ENCODE measurements at regions not wholly inside any gene's neighbourhood (a gene's known extent, or its start where the extent isn't known, plus 50 kb on each side); places are given as distances from the start of the nearest gene placed in this dataset.

GRCh38 chr7:123401295-123401694 is 133.1 kb downstream of the IQUB start:
- no peaks in the 10 kb centered on the region for H3F3A ChIP-seq (ENCODE audit: low read length, unreplicated experiment)
- H3K4me2 ChIP-seq (ENCODE audit: low read length), result no peak overlapping the region
- H3K9ac ChIP-seq (ENCODE audit: low read length), result no peak overlapping the region
- BruUV-seq (replicated peaks), result no TSS peak
- ChIA-PET POLR2A (ENCODE audit: unreplicated experiment) (no interaction called here), CTCF (no interaction called here)
- no peaks in the 10 kb centered on the region for H3K9me3 ChIP-seq (ENCODE audit: low read length)
- DNase-seq (peak; percentile 15), ATAC-seq (no peak)
- H3K9me2 ChIP-seq (replicated peaks; ENCODE audit: low read length), result no peaks in the 10 kb centered on the region
- no peak overlapping the region for H3K27ac ChIP-seq (ENCODE audit: low read length)
- H3K4me3 ChIP-seq (ENCODE audit: low read length), result no peak overlapping the region
- no peaks in the 10 kb centered on the region for H3K27me3 ChIP-seq (ENCODE audit: low read length)
- H2AFZ ChIP-seq (ENCODE audit: low read length), result no peak overlapping the region
- intact Hi-C loops (cut with micrococcal nuclease), result no loop called here
- H3K36me3 ChIP-seq (ENCODE audit: low read depth, low read length), result no peaks in the 10 kb centered on the region
- no peaks in the 10 kb centered on the region for H3K79me2 ChIP-seq (ENCODE audit: low read length)
- no peaks in the 10 kb centered on the region for H4K20me1 ChIP-seq (ENCODE audit: low read length)
- TF ChIP-seq, protein P1, sequence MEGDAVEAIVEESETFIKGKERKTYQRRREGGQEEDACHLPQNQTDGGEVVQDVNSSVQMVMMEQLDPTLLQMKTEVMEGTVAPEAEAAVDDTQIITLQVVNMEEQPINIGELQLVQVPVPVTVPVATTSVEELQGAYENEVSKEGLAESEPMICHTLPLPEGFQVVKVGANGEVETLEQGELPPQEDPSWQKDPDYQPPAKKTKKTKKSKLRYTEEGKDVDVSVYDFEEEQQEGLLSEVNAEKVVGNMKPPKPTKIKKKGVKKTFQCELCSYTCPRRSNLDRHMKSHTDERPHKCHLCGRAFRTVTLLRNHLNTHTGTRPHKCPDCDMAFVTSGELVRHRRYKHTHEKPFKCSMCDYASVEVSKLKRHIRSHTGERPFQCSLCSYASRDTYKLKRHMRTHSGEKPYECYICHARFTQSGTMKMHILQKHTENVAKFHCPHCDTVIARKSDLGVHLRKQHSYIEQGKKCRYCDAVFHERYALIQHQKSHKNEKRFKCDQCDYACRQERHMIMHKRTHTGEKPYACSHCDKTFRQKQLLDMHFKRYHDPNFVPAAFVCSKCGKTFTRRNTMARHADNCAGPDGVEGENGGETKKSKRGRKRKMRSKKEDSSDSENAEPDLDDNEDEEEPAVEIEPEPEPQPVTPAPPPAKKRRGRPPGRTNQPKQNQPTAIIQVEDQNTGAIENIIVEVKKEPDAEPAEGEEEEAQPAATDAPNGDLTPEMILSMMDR (conservative IDR thresholded peaks at IDR 0.05; ENCODE audit: low read depth, low read length), result no peak
- no peak for TF ChIP-seq EZH2phosphoT487 (IDR thresholded peaks at IDR 0.05; ENCODE audit: borderline replicate concordance, low read length)
- TF ChIP-seq EZH2 (IDR thresholded peaks at IDR 0.05; ENCODE audit: low read length, unreplicated experiment), result no peak
- H3K4me1 ChIP-seq (ENCODE audit: insufficient read depth, low read length), result no peaks in the 10 kb centered on the region

GRCh38 chr7:123400196-123400595 is 134.2 kb downstream of the IQUB start:
- no TSS peak for BruUV-seq (replicated peaks)
- H2AFZ ChIP-seq (ENCODE audit: low read length), result no peak overlapping the region

GRCh38 chr7:123398921-123399320 is 135.5 kb downstream of the IQUB start:
- ATAC-seq, result no peak

More at GRCh38 chr7:123400196-123400595, 134.2 kb downstream of the IQUB start:
- Histone ChIP-seq H3K79me2 (ENCODE audit: low read length) (no peaks in the 10 kb centered on the region), H3F3A (ENCODE audit: low read length, unreplicated experiment) (no peaks in the 10 kb centered on the region), H3K27ac (ENCODE audit: low read length) (no peak overlapping the region), H3K9me2 (replicated peaks; ENCODE audit: low read length) (no peaks in the 10 kb centered on the region), H3K27me3 (ENCODE audit: low read length) (no peaks in the 10 kb centered on the region), H3K36me3 (ENCODE audit: low read depth, low read length) (no peaks in the 10 kb centered on the region), H3K4me1 (ENCODE audit: insufficient read depth, low read length) (no peaks in the 10 kb centered on the region), H3K4me2 (ENCODE audit: low read length) (no peak overlapping the region), H4K20me1 (ENCODE audit: low read length) (no peaks in the 10 kb centered on the region), H3K4me3 (ENCODE audit: low read length) (no peak overlapping the region), H3K9me3 (ENCODE audit: low read length) (no peaks in the 10 kb centered on the region), H3K9ac (ENCODE audit: low read length) (no peak overlapping the region)
- intact Hi-C loops (cut with micrococcal nuclease), result no loop called here
- DNase-seq (no peak), ATAC-seq (no peak)
- TF ChIP-seq EZH2phosphoT487 (IDR thresholded peaks at IDR 0.05; ENCODE audit: borderline replicate concordance, low read length) (no peak), EZH2 (IDR thresholded peaks at IDR 0.05; ENCODE audit: low read length, unreplicated experiment) (no peak)
- TF ChIP-seq, protein P1 (conservative IDR thresholded peaks at IDR 0.05; ENCODE audit: low read depth, low read length), result no peak
- CTCF ChIA-PET, result no interaction called here
- POLR2A ChIA-PET (ENCODE audit: unreplicated experiment), result no interaction called here

More at GRCh38 chr7:123398921-123399320, 135.5 kb downstream of the IQUB start:
- H3K27ac ChIP-seq (ENCODE audit: low read length), result no peak overlapping the region
- H3K27me3 ChIP-seq (ENCODE audit: low read length), result no peaks in the 10 kb centered on the region
- intact Hi-C loops (cut with micrococcal nuclease), result no loop called here
- H3K9ac ChIP-seq (ENCODE audit: low read length), result no peak overlapping the region
- H2AFZ ChIP-seq (ENCODE audit: low read length), result no peak overlapping the region
- no peaks in the 10 kb centered on the region for H3F3A ChIP-seq (ENCODE audit: low read length, unreplicated experiment)
- H3K79me2 ChIP-seq (ENCODE audit: low read length), result no peaks in the 10 kb centered on the region
- no peaks in the 10 kb centered on the region for H3K36me3 ChIP-seq (ENCODE audit: low read depth, low read length)
- no peaks in the 10 kb centered on the region for H3K9me2 ChIP-seq (replicated peaks; ENCODE audit: low read length)
- no peaks in the 10 kb centered on the region for H3K9me3 ChIP-seq (ENCODE audit: low read length)
- no peak for TF ChIP-seq EZH2 (IDR thresholded peaks at IDR 0.05; ENCODE audit: low read length, unreplicated experiment)
- TF ChIP-seq, protein P1 (conservative IDR thresholded peaks at IDR 0.05; ENCODE audit: low read depth, low read length), result no peak
- TF ChIP-seq EZH2phosphoT487 (IDR thresholded peaks at IDR 0.05; ENCODE audit: borderline replicate concordance, low read length), result no peak
- H3K4me1 ChIP-seq (ENCODE audit: insufficient read depth, low read length), result no peaks in the 10 kb centered on the region
- no peak overlapping the region for H3K4me3 ChIP-seq (ENCODE audit: low read length)
- BruUV-seq (replicated peaks), result no TSS peak
- ChIA-PET CTCF (no interaction called here), POLR2A (ENCODE audit: unreplicated experiment) (no interaction called here)
- H3K4me2 ChIP-seq (ENCODE audit: low read length), result no peak overlapping the region
- no peaks in the 10 kb centered on the region for H4K20me1 ChIP-seq (ENCODE audit: low read length)
- no peak for DNase-seq

Data from PC-3 (cell line).